Bronchial epithelial cell (primary cell): ENCODE measurements at regions not wholly inside any gene's neighbourhood (a gene's known extent, or its start where the extent isn't known, plus 50 kb on each side); places are given as distances from the start of the nearest gene placed in this dataset.

Experiments
- DNase-seq: peaks from one replicate; pipeline ENCODE4 v3.0.0-alpha.2; 2010; ENCODE audit warnings: low read depth
- FAIRE-seq: peaks from 2 replicates; lab custom pipeline; 2011; peaks lifted over from hg19 to GRCh38; lab: Jason Lieb, UNC
- H3K27me3 ChIP-seq: 2 replicates; pipeline ENCODE4 v1.5.1; 2011; ENCODE audit warnings: low read length; ENCODE audit not compliant: control insufficient read depth, insufficient read depth
- H3K36me3 ChIP-seq: 2 replicates; pipeline ENCODE4 v1.5.1; 2011; ENCODE audit warnings: low read length; ENCODE audit not compliant: control insufficient read depth, insufficient read depth
- H3K4me3 ChIP-seq: 2 replicates; pipeline ENCODE4 v1.5.1; 2011; ENCODE audit warnings: mild to moderate bottlenecking, low read depth, low read length, control low read depth
- TF ChIP-seq, protein P1 (sequence below): IDR thresholded peaks from 2 replicates; pipeline ENCODE4 v1.5.1; 2011; ENCODE audit warnings: mild to moderate bottlenecking, moderate library complexity, low read length, control low read depth, inconsistent platforms; ENCODE audit not compliant: insufficient read depth, severe bottlenecking

DNA sequence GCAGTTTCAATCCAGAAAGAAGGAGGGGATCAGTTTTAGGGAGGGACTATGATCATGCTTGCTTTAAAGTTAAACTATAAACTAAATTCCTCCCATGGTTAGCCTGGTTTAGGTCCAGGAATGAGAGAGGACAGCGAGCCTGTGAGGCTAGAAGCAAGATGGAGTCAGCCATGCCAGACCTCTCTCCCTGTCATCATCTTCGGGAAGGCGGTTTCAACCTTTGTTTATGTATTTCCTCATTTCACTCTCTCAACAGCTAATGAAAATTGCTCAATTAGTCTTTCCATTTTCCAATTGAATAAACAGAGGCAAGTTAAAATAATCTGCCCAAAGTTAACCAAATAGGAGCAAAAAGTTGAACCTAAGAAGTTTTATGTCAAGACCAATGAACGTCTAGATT lies 201.5 kb downstream of the KCNJ2 start:
- no peak for FAIRE-seq
- H3K36me3 ChIP-seq = no peaks in the 10 kb centered on the region
- no peak for DNase-seq
- TF ChIP-seq, protein P1, sequence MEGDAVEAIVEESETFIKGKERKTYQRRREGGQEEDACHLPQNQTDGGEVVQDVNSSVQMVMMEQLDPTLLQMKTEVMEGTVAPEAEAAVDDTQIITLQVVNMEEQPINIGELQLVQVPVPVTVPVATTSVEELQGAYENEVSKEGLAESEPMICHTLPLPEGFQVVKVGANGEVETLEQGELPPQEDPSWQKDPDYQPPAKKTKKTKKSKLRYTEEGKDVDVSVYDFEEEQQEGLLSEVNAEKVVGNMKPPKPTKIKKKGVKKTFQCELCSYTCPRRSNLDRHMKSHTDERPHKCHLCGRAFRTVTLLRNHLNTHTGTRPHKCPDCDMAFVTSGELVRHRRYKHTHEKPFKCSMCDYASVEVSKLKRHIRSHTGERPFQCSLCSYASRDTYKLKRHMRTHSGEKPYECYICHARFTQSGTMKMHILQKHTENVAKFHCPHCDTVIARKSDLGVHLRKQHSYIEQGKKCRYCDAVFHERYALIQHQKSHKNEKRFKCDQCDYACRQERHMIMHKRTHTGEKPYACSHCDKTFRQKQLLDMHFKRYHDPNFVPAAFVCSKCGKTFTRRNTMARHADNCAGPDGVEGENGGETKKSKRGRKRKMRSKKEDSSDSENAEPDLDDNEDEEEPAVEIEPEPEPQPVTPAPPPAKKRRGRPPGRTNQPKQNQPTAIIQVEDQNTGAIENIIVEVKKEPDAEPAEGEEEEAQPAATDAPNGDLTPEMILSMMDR = no peak
- H3K27me3 ChIP-seq = no peaks in the 10 kb centered on the region
- H3K4me3 ChIP-seq = no peak overlapping the region

DNA sequence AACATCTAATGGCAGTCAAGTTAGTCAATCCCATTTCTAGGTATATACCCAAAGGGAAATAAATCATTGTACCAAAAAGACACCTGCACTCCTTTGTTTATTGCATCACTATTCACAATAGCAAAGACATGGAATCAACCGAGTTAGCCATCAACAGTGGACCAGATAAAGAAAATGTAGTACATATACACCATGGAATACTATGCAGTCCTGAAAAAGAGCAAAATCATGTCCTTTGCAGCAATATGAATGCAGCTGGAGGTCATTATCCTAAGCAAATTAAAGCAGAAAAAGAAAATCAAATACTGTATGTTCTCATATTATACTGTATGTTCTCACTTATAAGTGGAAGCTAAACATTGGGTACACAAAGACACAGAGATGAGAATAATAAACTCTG lies 204.0 kb downstream of the KCNJ2 start:
- Histone ChIP-seq H3K36me3 (no peaks in the 10 kb centered on the region), H3K4me3 (no peak overlapping the region), H3K27me3 (no peaks in the 10 kb centered on the region)
- TF ChIP-seq, protein P1 = no peak
- DNase-seq (no peak), FAIRE-seq (no peak)

DNA sequence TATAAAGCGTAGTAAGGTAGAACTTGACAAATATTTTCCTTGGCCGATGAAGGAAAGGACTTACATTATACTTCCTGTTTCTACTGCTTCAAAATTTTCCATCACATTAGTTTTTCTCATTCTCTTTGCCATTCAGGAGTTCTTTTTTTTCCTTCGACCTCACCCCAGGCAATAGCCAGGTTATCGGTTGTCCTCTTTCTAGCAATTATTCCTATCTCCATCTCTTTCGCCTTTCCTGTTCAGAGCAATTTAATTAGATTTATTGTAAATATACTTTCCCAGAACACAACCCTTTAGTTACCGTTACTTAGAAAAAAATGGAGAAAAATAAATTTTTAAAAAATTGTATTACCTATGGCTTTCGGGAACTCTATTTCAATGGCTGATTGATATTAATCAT lies 205.2 kb downstream of the KCNJ2 start:
- Histone ChIP-seq H3K4me3 (no peak overlapping the region), H3K27me3 (no peaks in the 10 kb centered on the region), H3K36me3 (no peaks in the 10 kb centered on the region)
- TF ChIP-seq, protein P1 = no peak
- DNase-seq = no peak
- no peak for FAIRE-seq

DNA sequence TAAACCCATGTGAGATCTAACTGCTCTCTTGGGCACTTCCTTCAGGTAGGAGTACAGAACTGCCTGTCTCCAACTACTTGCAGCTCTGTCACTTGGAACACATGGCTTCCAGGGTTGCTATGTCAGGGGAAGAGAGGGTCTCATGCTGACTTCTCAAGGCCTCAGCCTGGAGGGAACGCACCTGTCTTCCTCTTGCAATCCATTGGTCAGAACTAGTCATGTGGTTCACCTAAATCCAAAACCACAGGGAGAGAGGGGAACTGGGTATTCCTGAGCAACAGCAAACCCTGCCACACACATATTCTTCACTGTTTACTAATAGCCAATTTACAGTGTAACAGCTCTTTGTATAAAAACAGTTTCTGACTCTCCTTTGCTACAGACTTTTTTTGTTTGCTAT lies 206.1 kb downstream of the KCNJ2 start:
- TF ChIP-seq, protein P1 = no peak

DNA sequence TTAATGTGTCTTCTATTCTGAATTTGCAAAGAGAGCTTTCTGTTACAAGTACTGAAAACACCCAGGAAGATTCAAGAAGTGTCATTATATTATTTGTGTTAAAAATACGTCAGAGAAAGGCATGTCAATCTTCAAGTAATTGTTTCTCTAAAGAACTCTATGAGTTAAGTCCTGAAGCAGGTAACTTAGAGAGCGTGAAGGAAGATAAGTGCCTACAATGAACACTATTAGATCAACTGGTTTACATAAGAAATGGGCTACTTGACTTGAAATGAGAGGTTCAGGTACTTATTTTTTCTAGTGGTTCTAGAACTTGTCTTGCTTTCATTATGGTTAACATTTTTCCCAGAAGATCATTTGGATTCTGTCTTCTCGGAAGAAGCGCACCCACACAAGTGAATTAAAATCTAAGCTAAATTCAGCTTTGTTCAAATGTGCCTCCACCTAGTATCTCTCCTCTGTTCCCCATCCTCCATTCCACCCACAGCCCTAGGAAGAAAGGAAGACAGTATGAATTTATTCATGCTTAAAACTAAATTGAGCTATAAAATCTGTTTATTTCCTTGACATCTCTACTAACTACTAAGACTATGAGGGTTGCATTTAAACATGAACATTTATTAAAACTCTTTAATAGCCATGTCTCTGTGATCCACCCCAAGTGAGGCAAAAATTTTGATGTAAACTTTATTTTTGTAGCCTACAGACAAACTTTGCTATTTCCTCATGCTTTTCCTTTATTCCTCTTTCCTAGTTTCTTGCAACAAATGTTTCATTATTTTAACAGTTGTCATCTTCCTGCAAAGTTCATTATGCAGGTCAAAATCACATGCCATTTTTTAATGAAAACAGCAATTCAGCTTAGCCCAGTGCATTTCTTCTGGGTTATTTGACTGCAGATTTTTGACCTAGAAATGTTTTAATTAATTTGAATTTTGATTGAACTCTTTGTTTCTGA lies 206.8 kb downstream of the KCNJ2 start:
- TF ChIP-seq, protein P1 = no peak
- Histone ChIP-seq H3K27me3 (no peaks in the 10 kb centered on the region), H3K4me3 (no peak overlapping the region), H3K36me3 (no peaks in the 10 kb centered on the region)
- FAIRE-seq (no peak), DNase-seq (no peak)

More for the DNA sequence above, 206.1 kb downstream of the KCNJ2 start:
- Histone ChIP-seq H3K4me3 (no peak overlapping the region), H3K36me3 (no peaks in the 10 kb centered on the region), H3K27me3 (no peaks in the 10 kb centered on the region)
- no peak for FAIRE-seq
- DNase-seq = no peak

DNA sequence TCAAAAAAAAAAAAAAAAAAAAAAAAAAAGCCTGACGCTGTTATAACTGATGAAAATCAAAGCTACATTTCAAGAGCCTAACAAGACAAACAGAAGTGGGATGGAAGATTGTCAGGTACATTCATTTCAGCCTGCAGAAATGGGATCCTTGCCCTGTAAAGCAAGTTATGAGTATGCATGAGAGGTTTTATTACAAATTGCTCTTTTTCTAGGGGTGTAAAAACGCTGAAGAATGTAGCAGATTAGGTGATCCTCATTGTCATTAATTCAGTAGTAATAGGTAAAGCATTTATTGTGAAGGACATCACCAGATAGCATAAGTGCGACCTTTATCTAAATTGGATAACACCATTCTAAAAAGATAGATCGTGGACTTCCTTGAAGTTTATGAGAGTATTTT lies 208.3 kb downstream of the KCNJ2 start:
- Histone ChIP-seq H3K36me3 (no peaks in the 10 kb centered on the region), H3K27me3 (no peaks in the 10 kb centered on the region), H3K4me3 (no peak overlapping the region)
- no peak for DNase-seq
- FAIRE-seq = no peak
- TF ChIP-seq, protein P1 = no peak
